GM10248 (cell line): ENCODE measurements at regions not wholly inside any gene's neighbourhood (a gene's known extent, or its start where the extent isn't known, plus 50 kb on each side); places are given as distances from the start of the nearest gene placed in this dataset.
A peak's percentile ranks its signal among the peaks of the same experiment; 100 is the strongest.
"Not testable (repeated sequence)": the region's sequence is repeated elsewhere in the genome, so short reads cannot be mapped to it uniquely, and the experiment has no call there.

Source experiments
- CTCF ChIA-PET: fragments of 300-600 bp; sonication (Branson Sonifier 250); formaldehyde crosslinking; extraction: SDS; loops from one replicate; lab custom pipeline; 2021; ENCODE audit warnings: antibody characterized with exemption; lab: Yijun Ruan, JAX
- POLR2A ChIA-PET: fragments of 350-650 bp; sonication (Branson Sonifier 250); formaldehyde crosslinking; extraction: SDS; loops from one replicate; lab custom pipeline; 2020; ENCODE audit warnings: antibody characterized with exemption; lab: Yijun Ruan, JAX
- DNase-seq: peaks from one replicate; pipeline ENCODE4 v3.0.0; 2012; ENCODE audit errors: extremely low spot score
- CTCF ChIP-seq: IDR thresholded peaks from 2 replicates; pipeline ENCODE4 v1.5.1; 2012; ENCODE audit warnings: mild to moderate bottlenecking, low read depth; ENCODE audit errors: extremely low read depth, missing control alignments, control extremely low read depth

- DNase-seq = peak; percentile 65
- TF ChIP-seq CTCF = peak; percentile 97
- POLR2A ChIA-PET = no interaction called here
- CTCF ChIA-PET = interaction anchor here (0.7 to 3.8 kb wide), 11 partner anchors 12 to 756 kb away, joined by 3 to 25 read pairs (median 3); no protein-coding TSS in a partner anchor
Observed at GRCh38 chr5:69007726-69008368, 86.0 kb upstream of the SLC30A5 start.

- TF ChIP-seq CTCF = no peak
- ChIA-PET POLR2A (no interaction called here), CTCF (interaction anchor here (1.7 to 3.8 kb wide), 2 partner anchors 11 to 13 kb away, joined by 5 to 25 read pairs; no protein-coding TSS in a partner anchor)
- no peak for DNase-seq
Observed at GRCh38 chr5:69010476-69010875, 83.3 kb upstream of the SLC30A5 start.

GRCh38 chr5:69011910-69012309 is 81.9 kb upstream of the SLC30A5 start:
- ChIA-PET POLR2A (no interaction called here), CTCF (interaction anchor here (0.8 to 1.9 kb wide), 3 partner anchors 12 to 726 kb away, joined by 3 to 12 read pairs (median 3); no protein-coding TSS in a partner anchor)

GRCh38 chr5:69013481-69013880 is 80.3 kb upstream of the SLC30A5 start:
- no peak for TF ChIP-seq CTCF
- CTCF ChIA-PET = no interaction called here
- POLR2A ChIA-PET = no interaction called here
- no peak for DNase-seq

More at GRCh38 chr5:69011910-69012309, 81.9 kb upstream of the SLC30A5 start:
- no peak for DNase-seq
- no peak for TF ChIP-seq CTCF

GRCh38 chr5:69014007-69014406 is 79.8 kb upstream of the SLC30A5 start:
- CTCF ChIA-PET, POLR2A ChIA-PET, DNase-seq: not testable (repeated sequence)

GRCh38 chr5:69019668-69020375 is 74.0 kb upstream of the SLC30A5 start:
- no peak for TF ChIP-seq CTCF
- CTCF ChIA-PET = interaction anchor here (0.9 to 1.0 kb wide), 2 partner anchors 10 to 11 kb away, joined by 3 read pairs; no protein-coding TSS in a partner anchor
- no peak for DNase-seq
- POLR2A ChIA-PET = no interaction called here
